ENCODE measurements at regions not wholly inside any gene's neighbourhood (a gene's known extent, or its start where the extent isn't known, plus 50 kb on each side); places are given as distances from the start of the nearest gene placed in this dataset.

- no peaks in the 10 kb centered on the region for H3K36me3 ChIP-seq
- no peaks in the 10 kb centered on the region for H3K9me3 ChIP-seq
- intact Hi-C loops (cut with DNase I; ENCODE audit: low total_unique reads), result no loop called here
- TF ChIP-seq POLR2AphosphoS5 (IDR thresholded peaks at IDR 0.05) (no peak), POLR2A (IDR thresholded peaks at IDR 0.05) (no peak), CTCF (IDR thresholded peaks at IDR 0.05) (no peak)
- H3K27ac ChIP-seq, result no peak overlapping the region
- H3K27me3 ChIP-seq, result no peaks in the 10 kb centered on the region
- H3K4me3 ChIP-seq, result no peak overlapping the region
- DNase-seq (ENCODE audit: low spot score in 2 of 2), result no peak
- no peaks in the 10 kb centered on the region for H3K4me1 ChIP-seq
Measured at GRCh38 chr5:111993242-111993641, 236.2 kb upstream of the NREP start.

GRCh38 chr5:111984044-111984443, 227.1 kb upstream of the NREP start:
- no peak overlapping the region for H3K4me3 ChIP-seq
- no peak for TF ChIP-seq POLR2A (IDR thresholded peaks at IDR 0.05)
- TF ChIP-seq POLR2AphosphoS5 (IDR thresholded peaks at IDR 0.05), result no peak
- no peak for TF ChIP-seq CTCF (IDR thresholded peaks at IDR 0.05)
- H3K27me3 ChIP-seq, result no peaks in the 10 kb centered on the region
- H3K36me3 ChIP-seq, result no peaks in the 10 kb centered on the region
- intact Hi-C loops (cut with DNase I; ENCODE audit: low total_unique reads), result no loop called here
- H3K4me1 ChIP-seq, result no peaks in the 10 kb centered on the region
- H3K9me3 ChIP-seq, result no peaks in the 10 kb centered on the region
- no peak for DNase-seq (ENCODE audit: low spot score in 2 of 2)
- H3K27ac ChIP-seq, result no peak overlapping the region

GRCh38 chr5:111983459-111983858, 226.5 kb upstream of the NREP start:
- Histone ChIP-seq H3K9me3 (no peaks in the 10 kb centered on the region), H3K27me3 (no peaks in the 10 kb centered on the region), H3K27ac (no peak overlapping the region), H3K36me3 (no peaks in the 10 kb centered on the region), H3K4me3 (no peak overlapping the region), H3K4me1 (no peaks in the 10 kb centered on the region)
- no peak for DNase-seq (ENCODE audit: low spot score in 2 of 2)
- intact Hi-C loops (cut with DNase I; ENCODE audit: low total_unique reads), result no loop called here
- TF ChIP-seq POLR2A (IDR thresholded peaks at IDR 0.05) (no peak), CTCF (IDR thresholded peaks at IDR 0.05) (no peak), POLR2AphosphoS5 (IDR thresholded peaks at IDR 0.05) (no peak)

- no peaks in the 10 kb centered on the region for H3K27me3 ChIP-seq
- TF ChIP-seq POLR2AphosphoS5 (IDR thresholded peaks at IDR 0.05) (no peak), POLR2A (IDR thresholded peaks at IDR 0.05) (no peak), CTCF (IDR thresholded peaks at IDR 0.05) (no peak)
- no peaks in the 10 kb centered on the region for H3K4me1 ChIP-seq
- DNase-seq (ENCODE audit: low spot score in 2 of 2), result no peak
- H3K9me3 ChIP-seq, result no peaks in the 10 kb centered on the region
- H3K4me3 ChIP-seq, result no peak overlapping the region
- no peaks in the 10 kb centered on the region for H3K36me3 ChIP-seq
- H3K27ac ChIP-seq, result no peak overlapping the region
- intact Hi-C loops (cut with DNase I; ENCODE audit: low total_unique reads), result loop anchor here (10.0 kb wide), 1 partner anchor 123 kb away; no protein-coding TSS in a partner anchor
Measured at GRCh38 chr5:111977436-111977829, 220.4 kb upstream of the NREP start.

- no peak for DNase-seq (ENCODE audit: low spot score in 2 of 2)
- intact Hi-C loops (cut with DNase I; ENCODE audit: low total_unique reads), result loop anchor here (10.0 kb wide), 1 partner anchor 122 kb away; no protein-coding TSS in a partner anchor
- H3K27ac ChIP-seq, result no peak overlapping the region
- H3K27me3 ChIP-seq, result no peaks in the 10 kb centered on the region
- no peaks in the 10 kb centered on the region for H3K4me1 ChIP-seq
- no peak for TF ChIP-seq POLR2AphosphoS5 (IDR thresholded peaks at IDR 0.05)
- no peak for TF ChIP-seq POLR2A (IDR thresholded peaks at IDR 0.05)
- TF ChIP-seq CTCF (IDR thresholded peaks at IDR 0.05), result no peak
- no peak overlapping the region for H3K4me3 ChIP-seq
- no peaks in the 10 kb centered on the region for H3K36me3 ChIP-seq
- no peaks in the 10 kb centered on the region for H3K9me3 ChIP-seq
Measured at GRCh38 chr5:111976705-111977435, 219.9 kb upstream of the NREP start.
